Panc1 (cell line): ENCODE measurements at regions not wholly inside any gene's neighbourhood (a gene's known extent, or its start where the extent isn't known, plus 50 kb on each side); places are given as distances from the start of the nearest gene placed in this dataset.

Experiments used
- ATAC-seq: fragments of 200-7000 bp; cut with Tn5 transposase; 2 replicates; pipeline ENCODE4 v1.9.1; 2020; ENCODE audit warnings: mild to moderate bottlenecking, moderate library complexity
- BruUV-seq: library from RNA; stranded (reverse); fragments of 400-500 nt; replicated peaks from 2 replicates; lab custom pipeline; 2021; lab: Mats Ljungman, UMichigan
- CTCF ChIA-PET: fragments of 300-600 bp; sonication (Branson Sonifier 250); formaldehyde crosslinking; loops from one replicate; lab custom pipeline; 2022; ENCODE audit warnings: antibody characterized with exemption; lab: Charles Lee
- POLR2A ChIA-PET: fragments of 300-600 bp; sonication (Branson Sonifier 250); formaldehyde crosslinking; loops from one replicate; lab custom pipeline; 2022; ENCODE audit warnings: antibody characterized with exemption; lab: Charles Lee
- DNase-seq: peaks from one replicate; pipeline ENCODE4 v3.0.0-alpha.2; 2010; ENCODE audit warnings: low read depth, low spot score
- H3K27ac ChIP-seq: 2 replicates; pipeline ENCODE4 v1.5.1; 2011; ENCODE audit warnings: mild to moderate bottlenecking, low read length, inconsistent platforms
- H3K27me3 ChIP-seq: fragments of 200-500 bp; sonication (Bioruptor generic); 2 replicates; pipeline ENCODE4 v1.6.0; 2014; ENCODE audit warnings: low read length, inconsistent platforms; ENCODE audit not compliant: control insufficient read depth, insufficient read depth
- H3K36me3 ChIP-seq: fragments of 200-500 bp; sonication (Bioruptor generic); 2 replicates; pipeline ENCODE4 v1.5.1; 2014; ENCODE audit warnings: inconsistent platforms, mild to moderate bottlenecking, low read length, moderate library complexity; ENCODE audit not compliant: control insufficient read depth, insufficient read depth
- H3K4me1 ChIP-seq: 2 replicates; pipeline ENCODE4 v1.5.1; 2011; ENCODE audit warnings: inconsistent platforms, mild to moderate bottlenecking, low read length, moderate library complexity; ENCODE audit not compliant: control insufficient read depth, insufficient read depth
- H3K4me3 ChIP-seq, 2 experiments: 2 replicates each; pipeline ENCODE4 v1.5.1; 2011 to 2012; ENCODE audit warnings: low read depth in 2 of 2, low read length in 2 of 2, mild to moderate bottlenecking in 2 of 2, inconsistent platforms in 1 of 2, moderate library complexity in 1 of 2
- H3K9me3 ChIP-seq: fragments of 200-500 bp; sonication (Bioruptor generic); 2 replicates; pipeline ENCODE4 v1.5.1; 2014; ENCODE audit warnings: low read depth, mild to moderate bottlenecking, inconsistent platforms, low read length, moderate library complexity; ENCODE audit not compliant: control insufficient read depth, insufficient read depth
- CTCF ChIP-seq: fragments of 450-650 bp; IDR thresholded peaks from 2 replicates; pipeline ENCODE4 v1.5.1; 2017; ENCODE audit warnings: mild to moderate bottlenecking
- POLR2AphosphoS5 ChIP-seq: IDR thresholded peaks from 2 replicates; pipeline ENCODE4 v1.6.1; 2012; ENCODE audit warnings: mild to moderate bottlenecking, low read depth, low read length, moderate library complexity
- SIN3A ChIP-seq: IDR thresholded peaks from 2 replicates; pipeline ENCODE4 v1.6.1; 2012; ENCODE audit warnings: low read depth, mild to moderate bottlenecking, low read length, moderate library complexity, borderline replicate concordance; ENCODE audit not compliant: insufficient read depth
- TCF7L2 ChIP-seq: IDR thresholded peaks from 2 replicates; pipeline ENCODE4 v1.6.1; 2011; ENCODE audit warnings: mild to moderate bottlenecking, low read depth, low read length, inconsistent platforms
- in situ Hi-C: cut with HindIII; loops from 2 replicates; pipeline ENCODE4 v1.10.0; 2016; ENCODE audit warnings: low sequenced_read_pairs, low pct_unique_long_range_greater_than_20kb
- intact Hi-C: fragments of 100-400 bp; cut with micrococcal nuclease; formaldehyde crosslinking; loops from one replicate; pipeline ENCODE4 v1.10.0; 2022; ENCODE audit not compliant: unreplicated experiment
- TF ChIP-seq, protein P1 (sequence below), 2 experiments: IDR thresholded peaks; 2 replicates each; pipeline ENCODE4 v1.6.1; 2011 to 2012; ENCODE audit warnings: low read depth in 2 of 2, control low read depth in 1 of 2, low read length in 1 of 2, mild to moderate bottlenecking in 1 of 2, moderate library complexity in 1 of 2; ENCODE audit not compliant: insufficient read depth in 1 of 2

- TF ChIP-seq TCF7L2 = no peak
- no peak for TF ChIP-seq CTCF
- TF ChIP-seq SIN3A = no peak
- TF ChIP-seq, protein P1, sequence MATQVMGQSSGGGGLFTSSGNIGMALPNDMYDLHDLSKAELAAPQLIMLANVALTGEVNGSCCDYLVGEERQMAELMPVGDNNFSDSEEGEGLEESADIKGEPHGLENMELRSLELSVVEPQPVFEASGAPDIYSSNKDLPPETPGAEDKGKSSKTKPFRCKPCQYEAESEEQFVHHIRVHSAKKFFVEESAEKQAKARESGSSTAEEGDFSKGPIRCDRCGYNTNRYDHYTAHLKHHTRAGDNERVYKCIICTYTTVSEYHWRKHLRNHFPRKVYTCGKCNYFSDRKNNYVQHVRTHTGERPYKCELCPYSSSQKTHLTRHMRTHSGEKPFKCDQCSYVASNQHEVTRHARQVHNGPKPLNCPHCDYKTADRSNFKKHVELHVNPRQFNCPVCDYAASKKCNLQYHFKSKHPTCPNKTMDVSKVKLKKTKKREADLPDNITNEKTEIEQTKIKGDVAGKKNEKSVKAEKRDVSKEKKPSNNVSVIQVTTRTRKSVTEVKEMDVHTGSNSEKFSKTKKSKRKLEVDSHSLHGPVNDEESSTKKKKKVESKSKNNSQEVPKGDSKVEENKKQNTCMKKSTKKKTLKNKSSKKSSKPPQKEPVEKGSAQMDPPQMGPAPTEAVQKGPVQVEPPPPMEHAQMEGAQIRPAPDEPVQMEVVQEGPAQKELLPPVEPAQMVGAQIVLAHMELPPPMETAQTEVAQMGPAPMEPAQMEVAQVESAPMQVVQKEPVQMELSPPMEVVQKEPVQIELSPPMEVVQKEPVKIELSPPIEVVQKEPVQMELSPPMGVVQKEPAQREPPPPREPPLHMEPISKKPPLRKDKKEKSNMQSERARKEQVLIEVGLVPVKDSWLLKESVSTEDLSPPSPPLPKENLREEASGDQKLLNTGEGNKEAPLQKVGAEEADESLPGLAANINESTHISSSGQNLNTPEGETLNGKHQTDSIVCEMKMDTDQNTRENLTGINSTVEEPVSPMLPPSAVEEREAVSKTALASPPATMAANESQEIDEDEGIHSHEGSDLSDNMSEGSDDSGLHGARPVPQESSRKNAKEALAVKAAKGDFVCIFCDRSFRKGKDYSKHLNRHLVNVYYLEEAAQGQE (IDR thresholded peaks at IDR 0.05; ENCODE audit: insufficient read depth in 1 of 2, low read depth in 2 of 2, low read length in 1 of 2) = no peak
- no peak for TF ChIP-seq POLR2AphosphoS5
- BruUV-seq = no TSS peak
- Histone ChIP-seq H3K27me3 (peaks cover 3% of the 10 kb centered on the region; the same call in 1 of the 2 replicates), H3K4me1 (no peaks in the 10 kb centered on the region), H3K36me3 (no peaks in the 10 kb centered on the region), H3K9me3 (no peaks in the 10 kb centered on the region), H3K27ac (no peak overlapping the region), H3K4me3 (no peak overlapping the region)
- CTCF ChIA-PET = no interaction called here
- in situ Hi-C loops = no loop called here
- POLR2A ChIA-PET = no interaction called here
- ATAC-seq (no peak), DNase-seq (no peak)
- intact Hi-C loops = no loop called here
Measured at GRCh38 chr5:5065472-5065871, 74.7 kb upstream of the ADAMTS16 start.

DNA sequence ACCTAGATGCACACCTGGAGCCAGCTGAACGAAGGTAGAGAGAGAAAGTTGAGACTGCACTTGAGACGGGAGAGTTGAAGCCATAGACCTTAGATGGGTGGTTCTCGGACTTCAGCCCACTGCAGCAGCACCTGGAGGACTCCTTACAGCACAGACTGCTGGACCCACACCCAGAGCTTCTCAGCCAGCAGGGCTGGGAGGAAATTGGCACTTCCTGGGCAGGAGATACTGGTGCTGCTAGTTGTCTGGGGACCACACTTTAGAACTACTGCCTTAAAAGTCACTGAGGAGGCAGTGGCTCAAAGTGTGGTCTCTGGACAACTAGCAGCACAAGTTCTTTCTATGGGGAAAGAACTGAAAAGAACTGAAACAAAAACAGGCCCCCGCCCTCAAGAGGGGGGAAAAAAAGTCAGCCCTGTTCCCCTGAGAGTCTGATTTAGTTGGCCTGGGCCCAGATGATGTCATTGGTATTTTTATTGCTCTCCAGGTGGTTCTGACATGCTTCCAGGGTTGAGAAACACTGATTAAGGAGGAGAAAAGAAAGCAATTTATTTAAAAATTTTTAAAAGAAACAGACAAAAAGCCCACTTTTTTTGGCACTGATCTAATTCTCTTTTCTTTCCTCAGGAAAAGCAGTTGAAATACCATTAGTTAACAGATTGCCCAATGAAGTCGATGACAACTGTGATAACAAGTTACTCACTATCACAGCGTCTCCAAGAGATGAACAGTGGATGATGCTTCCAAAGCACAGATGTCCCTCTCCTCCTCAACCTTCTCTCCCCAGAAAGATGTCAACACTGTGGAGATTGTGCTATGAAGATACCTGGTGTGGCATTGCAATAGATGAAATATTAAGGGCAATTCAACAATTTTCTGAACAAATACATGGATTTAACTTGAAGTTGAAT is 73.6 kb upstream of the ADAMTS16 start:
- POLR2A ChIA-PET = no interaction called here
- ATAC-seq (no peak), DNase-seq (no peak)
- Histone ChIP-seq H3K27me3 (peaks cover 3% of the 10 kb centered on the region; the same call in 1 of the 2 replicates), H3K9me3 (no peaks in the 10 kb centered on the region), H3K4me3 (no peak overlapping the region), H3K27ac (no peak overlapping the region), H3K4me1 (no peaks in the 10 kb centered on the region), H3K36me3 (no peaks in the 10 kb centered on the region)
- intact Hi-C loops (no loop called here), in situ Hi-C loops (no loop called here)
- BruUV-seq = no TSS peak
- TF ChIP-seq POLR2AphosphoS5 (no peak), CTCF (no peak), TCF7L2 (no peak), SIN3A (no peak)
- TF ChIP-seq, protein P1 (IDR thresholded peaks at IDR 0.05; ENCODE audit: insufficient read depth in 1 of 2, low read depth in 2 of 2, low read length in 1 of 2) = no peak
- CTCF ChIA-PET = no interaction called here
